Liver (tissue), 3 donors: ENCODE measurements at regions not wholly inside any gene's neighbourhood (a gene's known extent, or its start where the extent isn't known, plus 50 kb on each side); places are given as distances from the start of the nearest gene placed in this dataset.

Experiments used
- ATF3 ChIP-seq: IDR thresholded peaks from 2 replicates; pipeline ENCODE4 v1.6.1; 2016; ENCODE audit warnings: antibody characterized with exemption
- CTCF ChIP-seq: fragments of 150-350 bp; IDR thresholded peaks from 2 replicates; pipeline ENCODE4 v1.5.1; 2017; ENCODE audit warnings: improper control_type of control experiment, low read depth, low read length; ENCODE audit not compliant: missing input control
- GABPA ChIP-seq, 2 donors: IDR thresholded peaks in 1 of 2; conservative IDR thresholded peaks in 1 of 2; 2 replicates each; pipeline ENCODE4 v1.6.1; 2016; ENCODE audit warnings: antibody characterized with exemption in 2 of 2, mild to moderate bottlenecking in 1 of 2, moderate library complexity in 1 of 2
- JUND ChIP-seq, 2 donors: IDR thresholded peaks; 2 replicates each; pipeline ENCODE4 v1.6.1; 2016; ENCODE audit warnings: antibody characterized with exemption in 2 of 2
- MAX ChIP-seq: IDR thresholded peaks from 2 replicates; pipeline ENCODE4 v1.6.1; 2016; ENCODE audit warnings: antibody characterized with exemption
- RAD21 ChIP-seq, 2 donors: IDR thresholded peaks; 2 replicates each; pipeline ENCODE4 v1.6.1; 2016; ENCODE audit warnings: antibody characterized with exemption in 2 of 2, mild to moderate bottlenecking in 2 of 2
- REST ChIP-seq: IDR thresholded peaks from 2 replicates; pipeline ENCODE4 v1.6.1; 2016; ENCODE audit warnings: antibody characterized with exemption, mild to moderate bottlenecking
- SP1 ChIP-seq: IDR thresholded peaks from 2 replicates; pipeline ENCODE4 v1.6.1; 2018; ENCODE audit warnings: antibody characterized with exemption, mild to moderate bottlenecking
- TAF1 ChIP-seq: conservative IDR thresholded peaks from 2 replicates; pipeline ENCODE4 v1.6.1; 2016; ENCODE audit warnings: antibody characterized with exemption, mild to moderate bottlenecking
- YY1 ChIP-seq: IDR thresholded peaks from 2 replicates; pipeline ENCODE4 v1.6.1; 2016; ENCODE audit warnings: antibody characterized with exemption, mild to moderate bottlenecking
- donor health status: healthy.
- donor health status: healthy.

- TF ChIP-seq CTCF (no peak), TAF1 (no peak), SP1 (no peak), RAD21 (IDR thresholded peaks at IDR 0.05) (no peak), GABPA (IDR thresholded peaks at IDR 0.05 in 1 of 2, conservative IDR thresholded peaks at IDR 0.05 in 1 of 2) (no peak), JUND (IDR thresholded peaks at IDR 0.05) (no peak), YY1 (no peak), MAX (no peak), REST (no peak), ATF3 (no peak)
Measured at GRCh38 chr5:3027185-3027865, 275.8 kb upstream of the IRX2 start.
